ENCODE measurements at regions not wholly inside any gene's neighbourhood (a gene's known extent, or its start where the extent isn't known, plus 50 kb on each side); places are given as distances from the start of the nearest gene placed in this dataset.
A peak's percentile ranks its signal among the peaks of the same experiment; 100 is the strongest.
"Not testable (repeated sequence)": the region's sequence is repeated elsewhere in the genome, so short reads cannot be mapped to it uniquely, and the experiment has no call there.

GRCh38 chr15:81886591-81886990 lies 159.2 kb downstream of the MEX3B start:
- CTCF ChIA-PET = no interaction called here
- WGBS (ENCODE audit: insufficient coverage) = 100% methylated on average over 6 of the region's 6 CpGs
- H3K36me3 ChIP-seq (ENCODE audit: control insufficient read depth in 4 of 4, insufficient read depth in 4 of 4, low read length in 3 of 4) = no peaks in the 10 kb centered on the region
- H3K27me3 ChIP-seq (replicated peaks in 2 of 5; ENCODE audit: control insufficient read depth in 4 of 5, insufficient read depth in 5 of 5, low read length in 4 of 5) = no peaks in the 10 kb centered on the region
- H3K27ac ChIP-seq (ENCODE audit: insufficient read depth in 1 of 2, low read depth in 1 of 2, low read length in 2 of 2, poor library complexity in 1 of 2, severe bottlenecking in 2 of 2) = no peak overlapping the region
- peaks cover 0 to 4% (median 2%) of the 10 kb centered on the region in 4 experiments for H3K4me1 ChIP-seq (ENCODE audit: control extremely low read depth in 1 of 4, control insufficient read depth in 4 of 4, insufficient read depth in 4 of 4, low read length in 3 of 4)
- peaks cover 0 to 8% (median 0%) of the 10 kb centered on the region in 5 experiments for H3K9me3 ChIP-seq (ENCODE audit: control extremely low read depth in 1 of 5, control insufficient read depth in 4 of 5, insufficient read depth in 2 of 5, low read depth in 1 of 5, low read length in 4 of 5)
- no peak overlapping the region for H3K4me3 ChIP-seq (ENCODE audit: control insufficient read depth in 1 of 7, extremely low read depth in 1 of 7, insufficient read depth in 4 of 7, low read depth in 2 of 7, low read length in 6 of 7)
- no peak for DNase-seq
- POLR2A ChIA-PET = no interaction called here

GRCh38 chr15:81886080-81886479 lies 159.7 kb downstream of the MEX3B start:
- no peak for DNase-seq
- H3K36me3 ChIP-seq (ENCODE audit: control insufficient read depth in 4 of 4, insufficient read depth in 4 of 4, low read length in 3 of 4) = no peaks in the 10 kb centered on the region
- peaks cover 0 to 8% (median 0%) of the 10 kb centered on the region in 5 experiments for H3K9me3 ChIP-seq (ENCODE audit: control extremely low read depth in 1 of 5, control insufficient read depth in 4 of 5, insufficient read depth in 2 of 5, low read depth in 1 of 5, low read length in 4 of 5)
- no peak overlapping the region for H3K4me3 ChIP-seq (ENCODE audit: control insufficient read depth in 1 of 7, extremely low read depth in 1 of 7, insufficient read depth in 4 of 7, low read depth in 2 of 7, low read length in 6 of 7)
- H3K27ac ChIP-seq (ENCODE audit: insufficient read depth in 1 of 2, low read depth in 1 of 2, low read length in 2 of 2, poor library complexity in 1 of 2, severe bottlenecking in 2 of 2) = no peak overlapping the region
- CTCF ChIA-PET = no interaction called here
- H3K27me3 ChIP-seq (replicated peaks in 2 of 5; ENCODE audit: control insufficient read depth in 4 of 5, insufficient read depth in 5 of 5, low read length in 4 of 5) = no peaks in the 10 kb centered on the region
- 100% methylated on average over 2 of the region's 2 CpGs for WGBS (ENCODE audit: insufficient coverage)
- H3K4me1 ChIP-seq (ENCODE audit: control extremely low read depth in 1 of 4, control insufficient read depth in 4 of 4, insufficient read depth in 4 of 4, low read length in 3 of 4) = peaks cover 0 to 8% (median 4%) of the 10 kb centered on the region in 4 experiments
- POLR2A ChIA-PET = no interaction called here

GRCh38 chr15:81885135-81885534 lies 160.7 kb downstream of the MEX3B start:
- Histone ChIP-seq H3K36me3 (ENCODE audit: control insufficient read depth in 4 of 4, insufficient read depth in 4 of 4, low read length in 3 of 4) (no peaks in the 10 kb centered on the region), H3K27me3 (replicated peaks in 2 of 5; ENCODE audit: control insufficient read depth in 4 of 5, insufficient read depth in 5 of 5, low read length in 4 of 5) (no peaks in the 10 kb centered on the region), H3K9me3 (ENCODE audit: control extremely low read depth in 1 of 5, control insufficient read depth in 4 of 5, insufficient read depth in 2 of 5, low read depth in 1 of 5, low read length in 4 of 5) (peaks cover 0 to 8% (median 0%) of the 10 kb centered on the region in 5 experiments), H3K27ac (ENCODE audit: insufficient read depth in 1 of 2, low read depth in 1 of 2, low read length in 2 of 2, poor library complexity in 1 of 2, severe bottlenecking in 2 of 2) (no peak overlapping the region), H3K4me3 (ENCODE audit: control insufficient read depth in 1 of 7, extremely low read depth in 1 of 7, insufficient read depth in 4 of 7, low read depth in 2 of 7, low read length in 6 of 7) (no peak overlapping the region), H3K4me1 (ENCODE audit: control extremely low read depth in 1 of 4, control insufficient read depth in 4 of 4, insufficient read depth in 4 of 4, low read length in 3 of 4) (peaks cover 0 to 8% (median 4%) of the 10 kb centered on the region in 4 experiments)
- POLR2A ChIA-PET = no interaction called here
- WGBS (ENCODE audit: insufficient coverage) = 80% methylated on average over 1 of the region's 2 CpGs
- CTCF ChIA-PET = no interaction called here
- no peak for DNase-seq

DNA sequence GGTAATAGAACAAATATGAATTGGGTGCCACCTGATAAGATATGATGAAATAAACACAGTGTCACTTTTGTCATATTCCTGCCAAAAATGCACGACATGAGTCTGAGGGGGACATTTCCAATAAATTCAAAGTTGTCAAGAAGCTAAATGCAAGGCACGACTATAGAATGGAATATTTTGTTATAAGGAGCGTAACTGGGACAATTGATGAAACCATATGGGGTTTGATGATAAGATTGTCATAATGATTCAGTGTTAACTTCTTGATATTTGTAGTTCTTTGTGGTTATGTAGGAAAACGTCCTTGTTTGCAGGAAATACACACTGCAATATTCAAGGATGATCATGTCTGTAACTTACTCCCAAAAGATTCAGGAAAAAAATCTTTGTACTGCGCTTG lies 163.3 kb downstream of the MEX3B start:
- Histone ChIP-seq H3K36me3 (ENCODE audit: control insufficient read depth in 4 of 4, insufficient read depth in 4 of 4, low read length in 3 of 4) (no peaks in the 10 kb centered on the region), H3K27me3 (replicated peaks in 2 of 5; ENCODE audit: control insufficient read depth in 4 of 5, insufficient read depth in 5 of 5, low read length in 4 of 5) (no peaks in the 10 kb centered on the region), H3K9me3 (ENCODE audit: control extremely low read depth in 1 of 5, control insufficient read depth in 4 of 5, insufficient read depth in 2 of 5, low read depth in 1 of 5, low read length in 4 of 5) (peaks cover 0 to 8% (median 0%) of the 10 kb centered on the region in 5 experiments), H3K27ac (ENCODE audit: insufficient read depth in 1 of 2, low read depth in 1 of 2, low read length in 2 of 2, poor library complexity in 1 of 2, severe bottlenecking in 2 of 2) (no peak overlapping the region), H3K4me3 (ENCODE audit: control insufficient read depth in 1 of 7, extremely low read depth in 1 of 7, insufficient read depth in 4 of 7, low read depth in 2 of 7, low read length in 6 of 7) (no peak overlapping the region), H3K4me1 (ENCODE audit: control extremely low read depth in 1 of 4, control insufficient read depth in 4 of 4, insufficient read depth in 4 of 4, low read length in 3 of 4) (peaks cover 0 to 8% (median 4%) of the 10 kb centered on the region in 4 experiments)
- ChIA-PET CTCF (no interaction called here), POLR2A (no interaction called here)
- 16% methylated on average over 3 of the region's 5 CpGs for WGBS (ENCODE audit: insufficient coverage)
- DNase-seq = peak in 2 of 3 donors; percentile 11 to 41

- H3K36me3 ChIP-seq (ENCODE audit: control insufficient read depth in 4 of 4, insufficient read depth in 4 of 4, low read length in 3 of 4) = no peaks in the 10 kb centered on the region
- ChIA-PET CTCF (no interaction called here), POLR2A (no interaction called here)
- no peak overlapping the region for H3K27ac ChIP-seq (ENCODE audit: insufficient read depth in 1 of 2, low read depth in 1 of 2, low read length in 2 of 2, poor library complexity in 1 of 2, severe bottlenecking in 2 of 2)
- DNase-seq = no peak
- WGBS (ENCODE audit: insufficient coverage) = 100% methylated on average over 1 of the region's 5 CpGs
- H3K27me3 ChIP-seq (replicated peaks in 2 of 5; ENCODE audit: control insufficient read depth in 4 of 5, insufficient read depth in 5 of 5, low read length in 4 of 5) = no peaks in the 10 kb centered on the region
- peaks cover 0 to 8% (median 4%) of the 10 kb centered on the region in 4 experiments for H3K4me1 ChIP-seq (ENCODE audit: control extremely low read depth in 1 of 4, control insufficient read depth in 4 of 4, insufficient read depth in 4 of 4, low read length in 3 of 4)
- no peak overlapping the region for H3K4me3 ChIP-seq (ENCODE audit: control insufficient read depth in 1 of 7, extremely low read depth in 1 of 7, insufficient read depth in 4 of 7, low read depth in 2 of 7, low read length in 6 of 7)
- H3K9me3 ChIP-seq (ENCODE audit: control extremely low read depth in 1 of 5, control insufficient read depth in 4 of 5, insufficient read depth in 2 of 5, low read depth in 1 of 5, low read length in 4 of 5) = no peaks in the 10 kb centered on the region
Observed at GRCh38 chr15:81880833-81881232, 165.0 kb downstream of the MEX3B start.

DNA sequence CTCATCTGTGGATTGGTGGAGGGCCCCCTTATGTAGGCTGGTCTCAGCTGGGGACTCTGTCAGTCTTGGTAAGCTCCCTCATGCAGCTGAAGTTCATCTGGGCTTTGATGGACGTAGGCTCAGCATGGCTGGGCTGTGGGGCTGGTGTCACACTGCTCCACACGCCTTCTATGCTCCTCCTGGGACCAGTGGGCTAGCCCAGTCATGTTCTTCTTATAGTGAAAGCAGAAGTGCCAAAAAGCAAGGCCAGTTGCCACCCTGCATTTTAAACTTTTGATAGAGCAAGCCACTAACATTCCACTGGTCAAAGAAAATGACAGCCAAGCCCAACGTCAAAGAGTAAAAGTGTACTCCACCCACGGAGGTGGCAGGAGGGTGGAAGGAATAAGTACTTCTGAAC lies 165.5 kb downstream of the MEX3B start:
- Histone ChIP-seq H3K4me1 (ENCODE audit: control extremely low read depth in 1 of 4, control insufficient read depth in 4 of 4, insufficient read depth in 4 of 4, low read length in 3 of 4) (peaks cover 0 to 8% (median 4%) of the 10 kb centered on the region in 4 experiments), H3K36me3 (ENCODE audit: control insufficient read depth in 4 of 4, insufficient read depth in 4 of 4, low read length in 3 of 4) (no peaks in the 10 kb centered on the region), H3K4me3 (ENCODE audit: control insufficient read depth in 1 of 7, extremely low read depth in 1 of 7, insufficient read depth in 4 of 7, low read depth in 2 of 7, low read length in 6 of 7) (no peak overlapping the region), H3K27me3 (replicated peaks in 2 of 5; ENCODE audit: control insufficient read depth in 4 of 5, insufficient read depth in 5 of 5, low read length in 4 of 5) (no peaks in the 10 kb centered on the region), H3K27ac (ENCODE audit: insufficient read depth in 1 of 2, low read depth in 1 of 2, low read length in 2 of 2, poor library complexity in 1 of 2, severe bottlenecking in 2 of 2) (no peak overlapping the region), H3K9me3 (ENCODE audit: control extremely low read depth in 1 of 5, control insufficient read depth in 4 of 5, insufficient read depth in 2 of 5, low read depth in 1 of 5, low read length in 4 of 5) (no peaks in the 10 kb centered on the region)
- DNase-seq = no peak
- CTCF ChIA-PET = interaction anchor here (0.7 kb wide), 1 partner anchor 61 kb away, joined by 3 read pairs; no protein-coding TSS in a partner anchor
- 96% methylated on average over 3 of the region's 4 CpGs for WGBS (ENCODE audit: insufficient coverage)
- POLR2A ChIA-PET = no interaction called here

- DNase-seq; POLR2A ChIA-PET; H3K4me3 ChIP-seq (ENCODE audit: control insufficient read depth in 1 of 7, extremely low read depth in 1 of 7, insufficient read depth in 4 of 7, low read depth in 2 of 7, low read length in 6 of 7); H3K27ac ChIP-seq (ENCODE audit: insufficient read depth in 1 of 2, low read depth in 1 of 2, low read length in 2 of 2, poor library complexity in 1 of 2, severe bottlenecking in 2 of 2); H3K27me3 ChIP-seq (replicated peaks in 2 of 5; ENCODE audit: control insufficient read depth in 4 of 5, insufficient read depth in 5 of 5, low read length in 4 of 5); H3K36me3 ChIP-seq (ENCODE audit: control insufficient read depth in 4 of 4, insufficient read depth in 4 of 4, low read length in 3 of 4); CTCF ChIA-PET; H3K9me3 ChIP-seq (ENCODE audit: control extremely low read depth in 1 of 5, control insufficient read depth in 4 of 5, insufficient read depth in 2 of 5, low read depth in 1 of 5, low read length in 4 of 5); H3K4me1 ChIP-seq (ENCODE audit: control extremely low read depth in 1 of 4, control insufficient read depth in 4 of 4, insufficient read depth in 4 of 4, low read length in 3 of 4): not testable (repeated sequence)
- no CpG with 5 or more reads among the region's 1 CpG for WGBS (ENCODE audit: insufficient coverage)
Observed at GRCh38 chr15:81875717-81876116, 170.1 kb downstream of the MEX3B start.

All from common myeloid progenitor, CD34-positive (primary cell).